ENCODE measurements at regions not wholly inside any gene's neighbourhood (a gene's known extent, or its start where the extent isn't known, plus 50 kb on each side); places are given as distances from the start of the nearest gene placed in this dataset.
"Not testable (repeated sequence)": the region's sequence is repeated elsewhere in the genome, so short reads cannot be mapped to it uniquely, and the experiment has no call there.

DNA sequence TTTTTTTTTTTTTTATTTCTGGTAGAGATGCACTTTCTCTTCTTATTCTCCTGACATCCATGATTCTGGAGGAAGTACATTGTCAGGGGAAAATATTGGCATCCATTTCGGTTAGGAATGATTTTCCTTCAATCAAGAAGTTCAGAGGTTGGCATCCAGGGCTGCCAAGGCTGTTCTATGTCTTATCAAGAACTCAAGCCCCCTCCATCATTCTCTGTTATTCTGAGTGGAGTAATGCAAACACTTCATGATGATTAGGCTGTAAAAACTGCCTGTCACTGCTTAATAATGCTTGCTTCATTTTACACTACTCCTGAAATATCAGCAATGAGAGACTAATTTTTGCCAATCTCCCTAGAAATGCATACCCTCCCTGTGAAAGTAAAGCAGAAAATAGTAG, 417.1 kb upstream of the NFIA start:
- no peaks in the 10 kb centered on the region for H3K27me3 Mint-ChIP-seq
- DNase-seq = no peak
- no peaks in the 10 kb centered on the region for H3K9me3 Mint-ChIP-seq
- H3K36me3 Mint-ChIP-seq (ENCODE audit: low read depth) = no peaks in the 10 kb centered on the region
- CTCF ChIA-PET = no interaction called here
- no peaks in the 10 kb centered on the region for H3K4me1 Mint-ChIP-seq
- H3K27ac Mint-ChIP-seq = no peak overlapping the region
- POLR2A ChIA-PET = no interaction called here
- no peak overlapping the region for H3K4me3 Mint-ChIP-seq

DNA sequence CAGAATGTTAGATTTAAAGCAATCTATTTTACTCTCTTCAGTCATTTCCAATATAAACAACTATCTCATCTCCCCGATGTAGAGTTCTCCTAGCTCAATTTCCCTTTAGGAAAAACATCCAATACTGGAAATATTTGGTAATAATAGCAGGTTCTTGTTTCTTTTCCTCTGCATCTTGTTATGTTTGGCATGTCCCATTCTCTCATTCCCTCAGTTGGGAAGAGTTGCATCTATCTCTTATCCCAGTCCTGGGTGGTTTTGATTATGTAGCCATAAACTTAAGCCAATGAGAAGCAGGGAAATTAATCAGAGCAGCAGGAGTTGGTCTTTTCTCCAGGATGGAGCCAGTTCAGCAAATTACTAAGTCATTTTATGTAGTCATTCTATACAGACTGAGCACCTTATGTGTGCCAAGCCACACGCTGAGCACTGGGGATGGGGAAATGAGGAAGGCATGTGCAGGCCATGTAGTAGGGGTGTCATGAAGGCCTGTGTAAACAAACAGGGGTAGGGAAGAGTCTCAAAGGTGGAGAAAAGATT, 418.2 kb upstream of the NFIA start:
- Mint-ChIP-seq H3K27me3 (no peaks in the 10 kb centered on the region), H3K4me3 (no peak overlapping the region), H3K4me1 (no peaks in the 10 kb centered on the region), H3K27ac (no peak overlapping the region), H3K9me3 (no peaks in the 10 kb centered on the region), H3K36me3 (ENCODE audit: low read depth) (no peaks in the 10 kb centered on the region)
- CTCF ChIA-PET = no interaction called here
- no peak for DNase-seq
- POLR2A ChIA-PET = no interaction called here

DNA sequence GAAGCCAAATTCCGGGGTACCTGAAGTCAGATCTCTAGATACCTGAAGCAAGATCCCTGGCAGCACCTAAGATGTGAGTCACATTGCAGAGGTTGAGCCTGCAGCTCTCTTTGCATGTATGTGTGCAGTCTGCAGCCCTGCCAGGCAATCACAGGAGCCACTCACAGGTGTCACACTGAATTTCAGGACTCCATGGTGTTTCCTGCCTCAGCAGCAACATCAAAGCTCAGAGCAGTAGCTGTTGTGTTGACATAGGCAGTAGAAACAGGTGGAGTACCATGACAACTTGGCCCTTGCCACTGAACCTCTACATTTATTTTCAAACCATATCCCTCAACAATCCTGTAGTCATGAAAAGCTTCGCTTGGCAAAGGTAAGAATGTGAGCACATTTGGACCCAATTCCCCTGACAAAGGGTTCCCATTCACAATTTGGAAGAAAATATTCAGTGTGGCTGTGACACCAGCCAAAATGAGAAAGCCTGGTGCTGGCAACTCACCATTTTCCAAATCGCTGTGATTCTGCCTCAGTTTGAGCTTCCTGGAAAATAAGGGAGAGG, 419.8 kb upstream of the NFIA start:
- CTCF ChIA-PET = no interaction called here
- Mint-ChIP-seq H3K9me3 (no peaks in the 10 kb centered on the region), H3K4me1 (no peaks in the 10 kb centered on the region), H3K27me3 (no peaks in the 10 kb centered on the region), H3K27ac (no peak overlapping the region), H3K36me3 (ENCODE audit: low read depth) (no peaks in the 10 kb centered on the region), H3K4me3 (no peak overlapping the region)
- no peak for DNase-seq
- POLR2A ChIA-PET = no interaction called here

DNA sequence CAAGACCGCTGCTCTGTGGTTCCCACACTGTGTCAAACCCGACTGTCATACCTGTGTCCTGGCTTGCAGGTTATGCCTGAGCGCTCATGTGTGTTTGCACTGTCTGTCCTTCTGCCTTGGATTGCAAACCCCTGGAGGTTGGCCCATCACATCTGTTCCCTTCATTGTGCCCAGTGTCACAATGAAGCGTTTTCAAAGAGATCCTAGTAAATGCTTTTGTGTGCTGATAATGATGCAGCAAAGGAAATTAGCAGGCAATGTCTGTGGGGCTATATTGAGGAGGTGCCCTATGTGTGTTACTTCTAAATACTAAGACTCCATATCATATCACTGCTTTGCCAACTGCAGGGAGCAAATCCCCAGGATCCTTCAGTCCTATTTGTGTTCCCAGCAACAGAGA, 424.4 kb upstream of the NFIA start:
- POLR2A ChIA-PET = no interaction called here
- H3K27ac Mint-ChIP-seq = no peak overlapping the region
- H3K9me3 Mint-ChIP-seq = peaks cover 2% of the 10 kb centered on the region
- no peak for DNase-seq
- CTCF ChIA-PET = no interaction called here
- no peaks in the 10 kb centered on the region for H3K36me3 Mint-ChIP-seq (ENCODE audit: low read depth)
- H3K27me3 Mint-ChIP-seq = no peaks in the 10 kb centered on the region
- H3K4me1 Mint-ChIP-seq = no peaks in the 10 kb centered on the region
- H3K4me3 Mint-ChIP-seq = no peak overlapping the region

DNA sequence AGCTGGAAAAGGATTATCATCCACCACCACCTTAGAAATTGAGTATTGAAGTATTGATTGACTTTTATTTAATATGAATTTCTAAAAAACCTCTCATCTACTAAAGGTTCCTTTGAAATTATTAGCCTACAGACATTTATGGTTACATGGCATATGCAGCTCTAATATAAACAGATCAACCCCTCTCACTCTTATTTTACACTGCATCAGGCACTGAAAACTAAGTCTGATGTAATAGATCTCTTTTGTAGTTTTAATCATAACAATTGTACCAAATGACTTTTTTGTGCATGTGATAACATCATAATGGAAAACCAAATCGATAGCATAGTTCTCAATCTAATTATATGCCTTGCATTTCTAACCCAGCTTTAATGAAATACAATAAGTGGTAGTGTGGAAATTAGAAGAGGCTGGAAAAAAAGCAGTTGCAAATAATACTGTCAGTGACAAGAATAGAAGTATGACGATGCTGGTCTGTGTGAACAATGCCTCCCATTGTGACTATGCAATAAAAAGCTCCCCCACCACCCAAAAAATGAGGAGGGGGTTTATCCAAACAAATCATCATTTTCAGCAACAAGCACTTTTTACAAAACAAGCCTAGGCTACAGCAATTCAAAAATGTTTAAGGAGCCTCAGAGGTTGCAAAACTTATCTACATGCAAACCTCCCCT, 426.5 kb upstream of the NFIA start:
- no peak overlapping the region for H3K4me3 Mint-ChIP-seq
- no peak overlapping the region for H3K27ac Mint-ChIP-seq
- H3K27me3 Mint-ChIP-seq = no peaks in the 10 kb centered on the region
- no peak for DNase-seq
- no peaks in the 10 kb centered on the region for H3K36me3 Mint-ChIP-seq (ENCODE audit: low read depth)
- POLR2A ChIA-PET = no interaction called here
- no peaks in the 10 kb centered on the region for H3K4me1 Mint-ChIP-seq
- H3K9me3 Mint-ChIP-seq = peaks cover 2% of the 10 kb centered on the region
- CTCF ChIA-PET = no interaction called here

DNA sequence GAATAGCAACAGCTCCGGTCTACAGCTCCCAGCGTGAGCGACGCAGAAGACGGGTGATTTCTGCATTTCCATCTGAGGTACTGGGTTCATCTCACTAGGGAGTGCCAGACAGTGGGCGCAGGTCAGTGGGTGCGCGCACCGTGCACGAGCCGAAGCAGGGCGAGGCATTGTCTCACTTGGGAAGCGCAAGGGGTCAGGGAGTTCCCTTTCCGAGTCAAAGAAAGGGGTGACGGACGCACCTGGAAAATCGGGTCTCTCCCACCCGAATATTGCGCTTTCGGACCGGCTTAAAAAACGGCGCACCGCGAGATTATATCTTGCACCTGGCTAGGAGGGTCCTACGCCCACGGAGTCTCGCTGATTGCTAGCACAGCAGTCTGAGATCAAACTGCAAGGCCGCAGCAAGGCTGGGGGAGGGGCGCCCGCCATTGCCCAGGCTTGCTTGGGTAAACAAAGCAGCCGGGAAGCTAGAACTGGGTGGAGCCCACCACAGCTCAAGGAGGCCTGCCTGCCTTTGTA, 442.3 kb upstream of the NFIA start:
- H3K9me3 Mint-ChIP-seq; H3K4me1 Mint-ChIP-seq; H3K27me3 Mint-ChIP-seq; H3K27ac Mint-ChIP-seq; H3K36me3 Mint-ChIP-seq (ENCODE audit: low read depth); CTCF ChIA-PET; DNase-seq; H3K4me3 Mint-ChIP-seq; POLR2A ChIA-PET: not testable (repeated sequence)

DNA sequence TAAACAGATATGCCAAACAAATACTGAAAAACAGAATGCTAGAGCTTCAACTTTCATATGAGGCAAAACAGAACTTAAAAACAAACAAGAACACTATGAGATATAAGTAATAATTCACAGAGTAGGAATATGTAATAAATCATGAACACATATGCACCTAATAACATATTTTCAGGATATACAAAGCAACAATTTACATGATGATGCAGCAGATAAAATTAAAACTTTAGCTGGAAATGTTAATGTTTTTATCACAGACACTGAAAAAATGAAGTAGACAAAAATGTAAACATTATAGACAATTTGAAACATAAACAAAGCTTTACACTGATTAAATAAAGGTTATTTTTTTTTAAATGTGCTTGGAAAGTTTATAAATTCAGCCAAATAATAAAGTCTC, 443.1 kb upstream of the NFIA start:
- DNase-seq = no peak
- Mint-ChIP-seq H3K27ac (no peak overlapping the region), H3K27me3 (no peaks in the 10 kb centered on the region), H3K36me3 (ENCODE audit: low read depth) (no peaks in the 10 kb centered on the region), H3K9me3 (no peaks in the 10 kb centered on the region), H3K4me1 (no peaks in the 10 kb centered on the region), H3K4me3 (no peak overlapping the region)
- ChIA-PET POLR2A (no interaction called here), CTCF (no interaction called here)

DNA sequence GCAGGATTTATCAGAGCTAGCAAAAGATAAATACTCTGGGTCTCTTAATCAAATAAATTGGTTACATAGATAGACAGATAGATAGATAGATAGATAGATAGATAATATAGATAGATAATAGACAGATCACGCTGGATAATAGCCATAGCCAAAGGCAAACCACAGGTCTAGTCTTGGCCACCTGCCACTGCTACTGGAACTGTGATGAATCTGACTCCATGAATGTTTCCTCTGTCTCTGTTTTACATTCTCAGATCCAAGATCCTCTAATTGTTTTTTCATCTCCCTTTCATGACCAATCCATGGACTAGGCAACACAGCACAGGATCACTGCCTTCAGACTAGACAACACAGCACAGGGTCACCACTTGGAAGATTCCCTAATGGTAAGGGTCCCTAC, 444.7 kb upstream of the NFIA start:
- no peak for DNase-seq
- H3K27ac Mint-ChIP-seq = no peak overlapping the region
- H3K4me3 Mint-ChIP-seq = no peak overlapping the region
- no peaks in the 10 kb centered on the region for H3K4me1 Mint-ChIP-seq
- ChIA-PET CTCF (no interaction called here), POLR2A (no interaction called here)
- H3K36me3 Mint-ChIP-seq (ENCODE audit: low read depth) = no peaks in the 10 kb centered on the region
- H3K9me3 Mint-ChIP-seq = no peaks in the 10 kb centered on the region
- H3K27me3 Mint-ChIP-seq = peaks cover 1% of the 10 kb centered on the region

DNA sequence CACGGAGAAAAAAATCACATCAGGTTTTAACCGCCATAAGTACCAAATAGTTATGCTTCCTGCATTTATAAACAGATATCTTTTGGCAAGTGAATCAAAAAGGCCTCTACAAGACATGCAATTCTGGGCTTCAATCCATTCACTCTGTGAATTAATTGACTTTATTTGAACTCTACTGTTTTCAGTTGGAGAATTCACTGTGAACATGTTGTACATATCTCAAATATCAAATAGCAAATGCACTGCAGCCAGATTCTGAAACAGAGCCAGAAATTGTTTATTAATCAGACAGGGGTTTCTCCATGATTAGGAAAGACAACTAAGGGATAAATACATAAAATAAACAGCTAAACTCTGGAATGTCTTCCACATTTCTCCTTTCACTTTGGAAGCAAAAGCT, 445.4 kb upstream of the NFIA start:
- DNase-seq = no peak
- H3K27me3 Mint-ChIP-seq = peaks cover 1% of the 10 kb centered on the region
- H3K9me3 Mint-ChIP-seq = no peaks in the 10 kb centered on the region
- H3K4me3 Mint-ChIP-seq = no peak overlapping the region
- POLR2A ChIA-PET = no interaction called here
- no peaks in the 10 kb centered on the region for H3K4me1 Mint-ChIP-seq
- no peaks in the 10 kb centered on the region for H3K36me3 Mint-ChIP-seq (ENCODE audit: low read depth)
- CTCF ChIA-PET = no interaction called here
- H3K27ac Mint-ChIP-seq = no peak overlapping the region

DNA sequence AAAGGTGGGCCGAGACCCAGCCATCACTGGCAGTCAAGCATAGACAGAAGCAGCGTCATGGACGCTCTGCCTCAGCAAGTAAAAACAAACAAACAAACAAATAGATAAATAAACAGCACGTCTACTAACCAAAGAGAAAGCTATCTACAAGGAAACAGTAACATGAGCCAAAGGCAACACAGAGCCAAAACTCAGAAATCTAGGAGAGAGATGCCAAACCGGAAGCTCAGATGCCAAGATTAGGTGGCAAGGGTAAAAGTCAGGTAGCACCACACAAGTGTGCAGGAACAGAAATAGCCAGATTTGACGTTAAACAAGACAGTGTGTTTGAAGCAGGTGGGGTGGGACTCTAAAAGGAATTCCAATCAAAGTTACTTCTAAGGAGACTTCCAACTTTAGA, 448.3 kb upstream of the NFIA start:
- Mint-ChIP-seq H3K4me1 (no peaks in the 10 kb centered on the region), H3K9me3 (no peaks in the 10 kb centered on the region), H3K27me3 (peaks cover 1% of the 10 kb centered on the region), H3K4me3 (no peak overlapping the region), H3K27ac (no peak overlapping the region), H3K36me3 (ENCODE audit: low read depth) (no peaks in the 10 kb centered on the region)
- ChIA-PET POLR2A (no interaction called here), CTCF (no interaction called here)
- DNase-seq = no peak

DNA sequence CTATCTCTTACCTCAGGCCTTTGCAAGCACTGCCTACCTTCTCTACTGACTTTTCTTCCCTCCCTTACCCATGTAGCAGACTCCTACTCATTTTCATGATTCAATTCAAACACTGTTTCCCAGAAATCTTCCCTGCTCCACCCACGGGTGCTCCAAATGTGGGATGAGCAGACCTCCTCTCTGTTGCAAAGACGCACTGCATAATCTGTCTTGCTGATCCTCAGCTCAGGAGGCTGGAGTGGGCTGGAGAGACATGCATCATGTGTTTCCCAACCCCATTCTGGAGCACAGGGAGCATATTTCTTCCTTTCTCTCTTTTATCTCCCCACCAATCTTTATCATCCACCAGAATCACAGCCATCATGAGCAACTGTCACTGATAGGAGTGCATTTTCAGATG, 459.9 kb upstream of the NFIA start:
- no peak for DNase-seq
- ChIA-PET POLR2A (no interaction called here), CTCF (no interaction called here)
- Mint-ChIP-seq H3K4me3 (no peak overlapping the region), H3K27ac (no peak overlapping the region), H3K36me3 (ENCODE audit: low read depth) (no peaks in the 10 kb centered on the region), H3K4me1 (no peaks in the 10 kb centered on the region), H3K9me3 (no peaks in the 10 kb centered on the region), H3K27me3 (peaks cover 5% of the 10 kb centered on the region)

DNA sequence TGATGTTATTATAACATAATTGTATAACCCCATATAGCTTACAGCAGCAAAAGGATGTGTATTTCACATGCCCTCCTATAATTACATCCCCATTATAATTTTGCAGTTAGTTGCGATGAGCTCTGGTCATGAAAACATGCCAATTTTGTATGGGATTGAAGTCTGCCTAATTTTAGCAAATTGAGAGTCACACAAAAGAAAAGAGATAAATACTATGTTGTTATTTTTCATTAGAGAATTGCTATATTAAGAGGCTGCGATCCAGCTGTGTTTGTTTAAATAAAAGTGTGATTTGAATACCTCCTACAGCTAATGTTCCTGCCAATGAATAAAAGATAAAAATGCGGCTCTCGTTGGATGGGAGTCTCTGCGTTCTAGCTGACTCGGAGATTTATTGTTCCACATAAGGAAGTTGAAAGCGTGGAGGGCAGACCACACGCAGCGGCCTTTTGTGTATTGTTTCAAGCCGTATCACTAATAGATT, 461.0 kb upstream of the NFIA start:
- H3K4me3 Mint-ChIP-seq = no peak overlapping the region
- peaks cover 5% of the 10 kb centered on the region for H3K27me3 Mint-ChIP-seq
- ChIA-PET CTCF (no interaction called here), POLR2A (no interaction called here)
- H3K27ac Mint-ChIP-seq = no peak overlapping the region
- no peaks in the 10 kb centered on the region for H3K9me3 Mint-ChIP-seq
- H3K36me3 Mint-ChIP-seq (ENCODE audit: low read depth) = no peaks in the 10 kb centered on the region
- no peaks in the 10 kb centered on the region for H3K4me1 Mint-ChIP-seq
- no peak for DNase-seq

DNA sequence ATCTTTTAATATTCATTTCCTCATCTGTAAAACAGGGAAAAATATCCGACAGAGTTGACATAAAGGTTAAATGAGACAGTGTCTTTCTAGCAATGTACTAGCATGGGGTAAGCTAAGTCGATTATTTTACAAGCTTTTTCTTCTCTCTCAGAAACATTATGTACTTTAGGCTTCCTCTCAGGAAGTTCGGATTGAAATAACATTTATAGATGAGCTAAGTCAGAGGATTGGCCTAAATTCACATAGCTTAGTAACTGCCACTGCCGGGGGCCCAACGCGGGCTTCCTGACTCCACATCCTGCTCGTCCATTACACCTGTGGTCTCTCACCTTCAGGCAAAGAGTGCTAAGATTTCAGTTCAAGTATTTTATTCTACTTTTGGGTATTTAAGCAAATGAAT, 462.3 kb upstream of the NFIA start:
- no peak for DNase-seq
- ChIA-PET POLR2A (no interaction called here), CTCF (no interaction called here)
- H3K4me1 Mint-ChIP-seq = no peaks in the 10 kb centered on the region
- no peaks in the 10 kb centered on the region for H3K9me3 Mint-ChIP-seq
- no peak overlapping the region for H3K27ac Mint-ChIP-seq
- H3K4me3 Mint-ChIP-seq = no peak overlapping the region
- H3K27me3 Mint-ChIP-seq = peaks cover 5% of the 10 kb centered on the region
- H3K36me3 Mint-ChIP-seq (ENCODE audit: low read depth) = no peaks in the 10 kb centered on the region

DNA sequence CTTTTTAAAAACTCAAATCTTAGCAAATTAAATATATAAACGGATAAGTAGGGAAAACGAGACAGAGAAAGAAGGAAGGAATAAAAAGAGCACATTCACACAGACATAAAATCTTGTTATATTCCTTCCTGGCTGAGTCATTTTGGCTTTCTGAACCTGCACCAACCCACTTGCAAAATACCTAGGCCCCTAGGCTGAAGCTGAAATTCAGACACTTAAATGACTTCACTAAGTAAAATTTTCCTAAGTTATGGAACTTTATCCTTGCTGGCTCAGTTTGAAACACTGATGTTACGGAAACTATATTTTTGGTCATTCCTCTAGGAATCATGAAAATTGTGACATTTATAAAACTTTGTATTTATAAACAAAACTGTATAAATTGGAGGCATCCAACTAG, 462.8 kb upstream of the NFIA start:
- Mint-ChIP-seq H3K4me1 (no peaks in the 10 kb centered on the region), H3K4me3 (no peak overlapping the region), H3K36me3 (ENCODE audit: low read depth) (no peaks in the 10 kb centered on the region), H3K27ac (no peak overlapping the region), H3K9me3 (no peaks in the 10 kb centered on the region), H3K27me3 (peaks cover 5% of the 10 kb centered on the region)
- ChIA-PET CTCF (no interaction called here), POLR2A (no interaction called here)
- DNase-seq = no peak

Data from activated CD4-positive, alpha-beta T cell treated with anti-CD3 and anti-CD28 coated beads, Interleukin-2, amount 10 ng/mL, durations not matched to agents 7 days and 5 days (primary cell).